Left ventricle myocardium superior (tissue), 1 donor: ENCODE measurements at regions not wholly inside any gene's neighbourhood (a gene's known extent, or its start where the extent isn't known, plus 50 kb on each side); places are given as distances from the start of the nearest gene placed in this dataset.

Source experiments
- ATAC-seq: fragments of 200-7000 bp; cut with Tn5 transposase; one replicate; pipeline ENCODE4 v1.9.1; 2020; ENCODE audit warnings: mild to moderate bottlenecking, moderate library complexity
- DNase-seq: peaks from one replicate; pipeline ENCODE4 v3.0.0-alpha.2; 2020
- intact Hi-C: fragments of 100-400 bp; cut with micrococcal nuclease; formaldehyde crosslinking; loops from one replicate; pipeline ENCODE4 v1.11.0; 2022
- donor health status: DM: no; HTN: yes; CAD: no; lungs with severe emphysema.

GRCh38 chr12:97168804-97169203 is 261.7 kb downstream of the NEDD1 start:
- no peak for ATAC-seq
- intact Hi-C loops: no loop called here

GRCh38 chr12:97169889-97170567 is 263.0 kb downstream of the NEDD1 start:
- DNase-seq: no peak

More at GRCh38 chr12:97168804-97169203, 261.7 kb downstream of the NEDD1 start:
- no peak for DNase-seq

GRCh38 chr12:97173688-97174410 is 266.8 kb downstream of the NEDD1 start:
- DNase-seq (no peak), ATAC-seq (no peak)
- intact Hi-C loops: no loop called here

More at GRCh38 chr12:97169889-97170567, 263.0 kb downstream of the NEDD1 start:
- peak; percentile 64 for ATAC-seq
- intact Hi-C loops: no loop called here

- ATAC-seq (no peak), DNase-seq (no peak)
- intact Hi-C loops: no loop called here
These were observed 270.4 kb downstream of the NEDD1 start for GRCh38 chr12:97177481-97177880.

GRCh38 chr12:97181571-97182265 is 274.7 kb downstream of the NEDD1 start:
- ATAC-seq: no peak
- intact Hi-C loops: no loop called here
- no peak for DNase-seq

DNA sequence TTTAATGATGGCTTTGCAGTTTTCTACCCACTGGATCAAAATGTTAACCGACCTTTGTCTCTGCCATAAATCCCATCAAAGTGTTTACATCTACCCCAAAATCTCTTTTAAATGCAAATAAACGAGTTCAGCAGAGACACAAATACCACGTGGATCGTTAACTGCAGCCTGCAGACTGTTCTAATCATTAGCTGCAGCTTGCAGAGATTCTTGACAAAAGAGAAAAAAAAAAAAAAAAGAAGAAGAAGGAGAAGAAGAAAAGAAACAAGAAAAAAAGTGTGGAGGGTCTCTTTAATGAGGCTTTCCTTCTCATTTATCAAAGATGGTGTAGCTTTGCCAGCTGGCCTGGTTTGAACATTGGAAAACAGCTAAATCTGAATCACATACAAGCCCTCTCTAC is 275.7 kb downstream of the NEDD1 start:
- DNase-seq (no peak), ATAC-seq (no peak)
- intact Hi-C loops: no loop called here

GRCh38 chr12:97184127-97184773 is 277.2 kb downstream of the NEDD1 start:
- ATAC-seq: no peak

DNA sequence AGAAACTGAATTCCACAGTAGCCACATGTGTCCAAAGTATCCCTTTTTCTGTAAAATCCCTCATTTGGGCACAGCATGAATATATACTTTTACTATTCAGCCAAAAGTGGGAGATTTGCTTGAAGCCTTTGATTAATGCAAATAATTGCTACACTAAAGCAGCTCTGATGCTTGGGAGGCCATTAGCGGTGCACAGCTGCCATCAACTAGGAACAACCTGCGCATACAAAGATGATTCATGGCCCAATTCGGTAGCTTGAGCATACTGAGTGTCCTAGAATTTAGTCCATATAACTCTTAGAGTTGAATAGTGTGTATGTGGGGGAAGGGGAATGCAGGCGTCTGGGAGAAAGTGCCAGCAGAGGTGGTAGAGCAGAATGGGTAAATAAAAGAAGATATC is 277.0 kb upstream of the RMST start:
- intact Hi-C loops: no loop called here
- no peak for ATAC-seq
- no peak for DNase-seq

More at GRCh38 chr12:97184127-97184773, 277.2 kb downstream of the NEDD1 start:
- intact Hi-C loops: no loop called here
- DNase-seq: no peak

- intact Hi-C loops: no loop called here
- ATAC-seq (no peak), DNase-seq (no peak)
These were observed 268.1 kb upstream of the RMST start for GRCh38 chr12:97194546-97194945.

DNA sequence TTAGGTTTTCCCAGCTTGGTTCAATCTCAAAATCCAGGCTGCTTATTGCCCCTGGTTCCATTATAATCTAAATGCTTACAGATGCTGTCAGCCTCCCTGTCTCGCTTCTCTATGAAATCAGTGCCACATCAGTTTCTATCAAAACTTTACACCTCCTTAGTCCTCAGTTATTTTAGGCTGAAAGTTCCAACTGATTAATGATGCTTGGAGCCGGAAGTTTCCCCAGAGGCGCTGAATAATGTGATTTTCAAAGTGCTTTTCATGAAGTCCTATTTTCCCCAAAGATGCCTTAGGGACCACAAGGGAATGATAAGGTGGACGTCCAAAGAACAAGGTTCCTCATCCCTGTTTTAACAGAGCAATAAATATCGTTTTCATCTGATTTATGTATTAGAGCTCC is 262.4 kb upstream of the RMST start:
- intact Hi-C loops: no loop called here
- ATAC-seq (no peak), DNase-seq (no peak)

DNA sequence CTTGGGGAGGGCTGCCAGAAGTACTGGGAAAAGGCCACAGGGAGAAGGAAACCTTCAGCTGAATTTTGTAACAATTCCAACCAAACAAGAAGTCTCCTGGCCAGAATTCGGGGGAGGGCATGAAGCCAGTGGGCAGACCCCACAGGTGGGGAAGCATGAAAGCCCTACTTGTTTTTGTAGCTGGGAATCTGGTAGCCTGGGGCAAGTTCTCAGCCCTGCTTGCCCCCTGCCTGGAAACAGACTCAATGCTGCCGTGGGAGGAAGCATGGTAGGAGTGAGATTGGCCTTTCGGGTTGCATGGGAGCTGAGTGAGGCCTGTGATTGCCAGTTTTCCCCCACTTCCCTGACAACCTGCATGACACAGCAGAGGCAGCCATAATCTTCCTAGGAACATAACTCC is 259.2 kb upstream of the RMST start:
- intact Hi-C loops: no loop called here
- DNase-seq (no peak), ATAC-seq (no peak)

DNA sequence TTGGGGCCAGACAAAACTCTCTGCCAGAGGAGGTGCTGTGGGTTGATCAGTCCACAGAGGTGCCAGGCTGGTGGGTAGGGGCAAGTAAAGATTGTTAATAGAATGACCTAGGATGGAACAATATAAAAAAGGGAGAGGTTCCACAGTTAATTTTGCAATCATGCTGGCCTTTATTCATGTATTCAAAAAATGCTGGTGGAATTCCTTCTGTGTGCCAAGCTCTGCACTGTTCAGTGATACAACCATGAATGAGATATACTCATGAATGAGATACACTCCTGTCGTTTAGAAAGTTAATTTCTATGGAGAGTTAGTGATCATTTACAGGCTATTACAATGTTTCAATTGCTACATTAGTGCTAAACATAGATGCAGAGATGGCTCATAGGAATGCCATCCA is 252.6 kb upstream of the RMST start:
- no peak for DNase-seq
- intact Hi-C loops: no loop called here
- no peak for ATAC-seq

- intact Hi-C loops: no loop called here
- DNase-seq: no peak
- no peak for ATAC-seq
These were observed 251.1 kb upstream of the RMST start for GRCh38 chr12:97211416-97211930.

DNA sequence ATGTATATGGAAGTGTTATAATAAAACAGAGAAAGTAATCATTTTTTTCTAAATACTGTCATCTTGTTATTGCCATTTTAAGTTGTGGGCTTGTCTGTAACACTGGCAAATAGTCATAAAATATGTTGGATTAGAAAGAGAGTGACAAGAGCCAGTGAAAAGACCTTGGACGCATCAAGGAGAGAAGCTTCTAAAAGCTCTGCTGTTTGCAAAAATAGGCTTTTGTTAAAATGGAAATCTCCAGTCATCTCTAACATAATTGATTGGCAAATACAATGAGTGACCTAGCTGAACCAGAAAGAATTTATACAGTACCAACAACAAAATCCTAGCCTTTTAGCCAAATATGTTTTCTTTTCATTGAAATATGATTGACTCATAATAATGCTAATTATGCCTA is 245.8 kb upstream of the RMST start:
- intact Hi-C loops: no loop called here
- ATAC-seq (no peak), DNase-seq (no peak)

DNA sequence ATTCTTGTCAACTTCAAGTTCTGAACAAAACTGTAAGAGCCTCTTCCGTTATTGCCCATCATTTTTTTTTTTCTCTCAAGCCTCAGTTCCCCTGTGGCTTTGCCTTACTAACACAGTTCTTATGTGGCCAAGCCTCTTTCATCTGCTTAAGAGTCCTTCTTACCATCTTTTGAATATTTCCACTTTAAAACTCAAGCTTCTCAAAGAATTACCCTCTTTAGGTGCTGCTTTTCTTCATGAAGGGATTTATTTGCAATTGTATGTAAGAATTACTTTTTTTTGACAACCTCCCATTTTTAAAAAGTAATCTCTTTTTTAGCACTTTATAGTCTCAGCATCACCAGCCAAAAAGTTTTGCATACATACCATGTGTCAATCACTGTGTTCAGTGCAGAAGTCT is 240.2 kb upstream of the RMST start:
- no peak for ATAC-seq
- no peak for DNase-seq
- intact Hi-C loops: no loop called here

DNA sequence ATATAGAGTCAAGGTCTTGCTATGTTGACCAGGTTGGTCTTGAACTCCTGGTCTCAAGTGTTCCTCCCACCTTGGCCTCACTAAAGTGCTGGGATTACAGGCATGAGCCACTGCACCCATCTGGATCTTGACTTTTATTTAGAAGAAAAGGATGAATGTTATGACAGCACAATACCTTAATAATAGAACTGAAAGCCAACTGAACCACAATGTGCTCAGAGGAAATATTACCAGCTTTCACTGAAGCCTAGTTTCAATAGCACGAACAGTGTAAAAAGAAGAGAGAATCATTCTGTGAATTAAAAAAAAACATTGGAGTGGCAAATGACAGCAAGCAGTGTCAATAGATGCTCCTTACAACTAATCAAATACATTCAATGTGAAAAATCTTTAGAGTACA is 239.2 kb upstream of the RMST start:
- ATAC-seq: no peak
- DNase-seq: no peak
- intact Hi-C loops: no loop called here

DNA sequence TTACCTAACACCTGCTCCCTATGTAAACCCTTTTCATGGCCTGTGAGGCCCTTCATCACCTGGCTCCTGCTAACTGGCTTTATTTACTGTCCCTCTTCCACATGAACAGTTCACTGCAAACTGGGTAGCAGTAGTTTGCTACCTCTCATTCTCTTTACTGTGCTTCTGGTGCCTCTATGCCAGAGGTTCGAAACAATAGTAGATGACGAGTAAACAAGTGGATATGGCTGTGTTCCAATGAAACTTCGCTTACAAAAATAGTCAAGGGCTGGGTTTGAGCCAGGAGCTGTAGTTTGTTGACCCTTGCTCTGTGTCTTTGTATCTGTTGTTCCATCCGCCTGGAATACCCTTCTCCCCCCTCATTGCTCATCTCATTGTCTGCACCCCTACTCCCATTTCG is 233.6 kb upstream of the RMST start:
- intact Hi-C loops: no loop called here
- ATAC-seq (no peak), DNase-seq (no peak)

DNA sequence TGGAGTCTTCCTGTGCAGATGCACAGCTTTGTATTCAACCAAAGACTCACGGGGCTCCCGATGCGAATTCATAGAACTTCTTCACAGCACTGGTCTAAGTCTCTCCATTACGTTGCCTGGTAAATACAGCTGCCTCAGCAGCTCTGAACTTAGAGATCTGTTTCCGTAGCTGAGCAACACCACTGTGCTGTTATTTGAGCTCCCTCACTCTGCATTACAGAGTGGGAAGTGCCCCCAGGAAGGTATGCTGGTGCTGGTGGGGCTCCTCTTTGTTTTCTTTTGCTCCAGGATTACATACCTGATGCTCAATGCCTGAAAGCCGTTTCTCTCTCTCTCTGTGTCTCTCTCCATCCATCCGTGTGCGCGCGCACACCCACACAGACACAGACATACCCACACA is 227.5 kb upstream of the RMST start:
- intact Hi-C loops: no loop called here
- no peak for ATAC-seq
- no peak for DNase-seq

GRCh38 chr12:97246368-97246767 is 216.2 kb upstream of the RMST start:
- no peak for DNase-seq
- intact Hi-C loops: no loop called here
- no peak for ATAC-seq

- intact Hi-C loops: no loop called here
These were observed 212.1 kb upstream of the RMST start for GRCh38 chr12:97250483-97250882.

More at GRCh38 chr12:97250483-97250882, 212.1 kb upstream of the RMST start:
- ATAC-seq (no peak), DNase-seq (no peak)
